IMR-90 (cell line): ENCODE measurements at regions not wholly inside any gene's neighbourhood (a gene's known extent, or its start where the extent isn't known, plus 50 kb on each side); places are given as distances from the start of the nearest gene placed in this dataset.
A peak's percentile ranks its signal among the peaks of the same experiment; 100 is the strongest.

ENCODE experiments used
- ATAC-seq: fragments of 200-7000 bp; cut with Tn5 transposase; 2 replicates; pipeline ENCODE4 v1.9.1; 2020; ENCODE audit warnings: low read depth, mild to moderate bottlenecking, moderate library complexity
- BruUV-seq: library from RNA; stranded (reverse); fragments of 400-500 nt; replicated peaks from 2 replicates; lab custom pipeline; 2021; lab: Mats Ljungman, UMichigan
- CTCF ChIA-PET: fragments of 300-600 bp; formaldehyde crosslinking; extraction: SDS; loops from one replicate; lab custom pipeline; 2021; ENCODE audit warnings: antibody characterized with exemption; lab: Yijun Ruan, JAX
- POLR2A ChIA-PET: fragments of 300-600 bp; sonication (Branson Sonifier 250); formaldehyde crosslinking; loops from one replicate; lab custom pipeline; 2022; ENCODE audit warnings: antibody characterized with exemption; ENCODE audit not compliant: unreplicated experiment; lab: Charles Lee
- DNase-seq: peaks from one replicate; pipeline ENCODE4 v3.0.0; 2013
- H2AFZ ChIP-seq: replicated peaks from 2 replicates; pipeline ENCODE3; 2013; ENCODE audit warnings: low read length, mild to moderate bottlenecking; ENCODE audit not compliant: poor library complexity
- H2AK5ac ChIP-seq: 2 replicates; pipeline ENCODE4 v1.6.1; 2013; ENCODE audit warnings: low read depth, low read length, inconsistent platforms
- H2AK9ac ChIP-seq: replicated peaks from 2 replicates; pipeline ENCODE3; 2013; ENCODE audit warnings: mild to moderate bottlenecking, low read depth, low read length, moderate library complexity; ENCODE audit not compliant: poor library complexity
- H2BK120ac ChIP-seq: 2 replicates; pipeline ENCODE4 v1.6.1; 2013; ENCODE audit warnings: low read depth, low read length, inconsistent platforms
- H2BK15ac ChIP-seq: 3 replicates; pipeline ENCODE4 v1.6.1; 2013; ENCODE audit warnings: low read depth, low read length, inconsistent platforms
- H2BK20ac ChIP-seq: 2 replicates; pipeline ENCODE4 v1.6.1; 2013; ENCODE audit warnings: low read depth, mild to moderate bottlenecking, inconsistent platforms, low read length, moderate library complexity
- H2BK5ac ChIP-seq: 2 replicates; pipeline ENCODE4 v1.6.1; 2013; ENCODE audit warnings: mild to moderate bottlenecking, low read depth, low read length, inconsistent platforms; ENCODE audit not compliant: poor library complexity, severe bottlenecking
- H3K14ac ChIP-seq: replicated peaks from 2 replicates; pipeline ENCODE4 v1.6.1; 2013; ENCODE audit warnings: low read depth, low read length, inconsistent platforms
- H3K18ac ChIP-seq: 2 replicates; pipeline ENCODE4 v1.6.1; 2013; ENCODE audit warnings: low read depth, low read length, control low read depth
- H3K23ac ChIP-seq: 2 replicates; pipeline ENCODE4 v1.6.1; 2013; ENCODE audit warnings: low read depth, low read length, inconsistent platforms
- H3K27ac ChIP-seq: 2 replicates; pipeline ENCODE4 v1.5.1; 2013; ENCODE audit warnings: mild to moderate bottlenecking, control low read depth, low read length; ENCODE audit not compliant: insufficient read depth
- H3K27me3 ChIP-seq: 2 replicates; pipeline ENCODE4 v1.6.1; 2013; ENCODE audit warnings: low read length; ENCODE audit not compliant: control insufficient read depth, insufficient read depth
- H3K36me3 ChIP-seq: 2 replicates; pipeline ENCODE4 v1.6.1; 2013; ENCODE audit warnings: low read length, mixed read lengths; ENCODE audit not compliant: control insufficient read depth, insufficient read depth
- H3K4ac ChIP-seq: 2 replicates; pipeline ENCODE4 v1.6.1; 2013; ENCODE audit warnings: low read depth, low read length, inconsistent platforms
- H3K4me1 ChIP-seq: 2 replicates; pipeline ENCODE4 v1.6.1; 2013; ENCODE audit warnings: low read length, mixed read lengths; ENCODE audit not compliant: control insufficient read depth, insufficient read depth
- H3K4me2 ChIP-seq: 2 replicates; pipeline ENCODE4 v1.6.1; 2013; ENCODE audit warnings: low read depth, mild to moderate bottlenecking, control low read depth, low read length, moderate library complexity
- H3K4me3 ChIP-seq: 2 replicates; pipeline ENCODE4 v1.5.1; 2013; ENCODE audit warnings: low read depth, mild to moderate bottlenecking, control low read depth, low read length, moderate library complexity; ENCODE audit not compliant: insufficient read depth
- H3K56ac ChIP-seq: 2 replicates; pipeline ENCODE4 v1.6.1; 2013; ENCODE audit warnings: low read length, inconsistent platforms; ENCODE audit not compliant: insufficient read depth; ENCODE audit errors: extremely low read depth
- H3K79me1 ChIP-seq, 2 experiments: 2 replicates each; pipeline ENCODE4 v1.6.1; 2013; ENCODE audit warnings: low read length in 2 of 2, inconsistent platforms in 1 of 2, low read depth in 1 of 2
- H3K9ac ChIP-seq: 2 replicates; pipeline ENCODE4 v1.6.1; 2013; ENCODE audit warnings: low read depth, low read length, control low read depth
- H3K9me1 ChIP-seq: 2 replicates; pipeline ENCODE4 v1.6.1; 2013; ENCODE audit warnings: low read length, inconsistent platforms; ENCODE audit not compliant: insufficient read depth
- H3K9me3 ChIP-seq: 2 replicates; pipeline ENCODE4 v1.6.1; 2013; ENCODE audit warnings: low read length; ENCODE audit not compliant: control insufficient read depth, insufficient read depth
- H4K20me1 ChIP-seq: 2 replicates; pipeline ENCODE4 v1.6.1; 2013; ENCODE audit warnings: low read length, inconsistent platforms; ENCODE audit not compliant: insufficient read depth
- H4K5ac ChIP-seq: 2 replicates; pipeline ENCODE4 v1.6.1; 2013; ENCODE audit warnings: mild to moderate bottlenecking, low read depth, low read length, control low read depth
- H4K8ac ChIP-seq, 2 experiments: 2 replicates each; pipeline ENCODE4 v1.6.1; 2013; ENCODE audit warnings: low read depth in 2 of 2, low read length in 2 of 2, control low read depth in 1 of 2, inconsistent platforms in 1 of 2
- H4K91ac ChIP-seq: 2 replicates; pipeline ENCODE4 v1.6.1; 2013; ENCODE audit warnings: low read depth, low read length, inconsistent platforms; ENCODE audit not compliant: insufficient read depth
- BHLHE40 ChIP-seq: fragments of 150-350 bp; IDR thresholded peaks from 2 replicates; pipeline ENCODE4 v1.6.1; 2016; ENCODE audit warnings: mild to moderate bottlenecking, low read depth, low read length
- CEBPB ChIP-seq: IDR thresholded peaks from 2 replicates; pipeline ENCODE4 v1.6.1; 2012; ENCODE audit warnings: low read depth, low read length, improper control_type of control experiment
- CHD1 ChIP-seq: IDR thresholded peaks from 2 replicates; pipeline ENCODE4 v1.6.1; 2012; ENCODE audit warnings: low read depth, low read length, improper control_type of control experiment
- MAZ ChIP-seq: IDR thresholded peaks from 2 replicates; pipeline ENCODE4 v1.6.1; 2012; ENCODE audit warnings: low read depth, mild to moderate bottlenecking, low read length, improper control_type of control experiment, moderate library complexity, borderline replicate concordance
- MXI1 ChIP-seq: IDR thresholded peaks from 2 replicates; pipeline ENCODE4 v1.6.1; 2012; ENCODE audit warnings: low read depth, mild to moderate bottlenecking, low read length, moderate library complexity, borderline replicate concordance
- NFE2L2 ChIP-seq: fragments of 150-350 bp; IDR thresholded peaks from 2 replicates; pipeline ENCODE4 v1.6.1; 2016; ENCODE audit warnings: low read depth, mild to moderate bottlenecking, low read length
- RAD21 ChIP-seq: IDR thresholded peaks from 2 replicates; pipeline ENCODE4 v1.6.1; 2012; ENCODE audit warnings: low read length, improper control_type of control experiment
- RFX5 ChIP-seq: IDR thresholded peaks from 2 replicates; pipeline ENCODE4 v1.8.0; 2012; ENCODE audit warnings: low read depth, mild to moderate bottlenecking, low read length, moderate library complexity
- WGBS, 2 experiments: methylation state at CpG; one replicate each; pipeline versions ENCODE4 v1.1.5 to v1.1.7; 2013; ENCODE audit warnings: missing lambda C conversion rate in 2 of 2; ENCODE audit not compliant: insufficient read length in 1 of 2; ENCODE audit errors: extremely low coverage in 2 of 2; 5-methylcytosine and 5-hydroxymethylcytosine counted together
- dilution Hi-C: fragments of 300-500 bp; cut with HindIII; formaldehyde crosslinking; loops from one replicate; pipeline ENCODE4 v1.14.3; 2018; ENCODE audit warnings: low sequenced_read_pairs; ENCODE audit not compliant: unreplicated experiment
- in situ Hi-C: fragments of 300-500 bp; cut with MboI; formaldehyde crosslinking; loops from 3 replicates; pipeline ENCODE4 v1.14.3; 2019; ENCODE audit warnings: low sequenced_read_pairs, inconsistent platforms, mixed read lengths
- intact Hi-C: fragments of 100-400 bp; cut with micrococcal nuclease; formaldehyde crosslinking; loops from 2 replicates; pipeline ENCODE4 v1.10.0; 2022
- TF ChIP-seq, protein P1 (sequence below): conservative IDR thresholded peaks from 2 replicates; pipeline ENCODE4 v1.5.1; 2012; ENCODE audit warnings: mild to moderate bottlenecking, low read depth, low read length, improper control_type of control experiment
- TF ChIP-seq, protein P2 (sequence below): fragments of 150-350 bp; IDR thresholded peaks from 2 replicates; pipeline ENCODE4 v1.6.1; 2016; ENCODE audit warnings: low read depth, mild to moderate bottlenecking, low read length, moderate library complexity, borderline replicate concordance
- TF ChIP-seq, protein P3 (sequence below): fragments of 150-350 bp; IDR thresholded peaks from 2 replicates; pipeline ENCODE4 v1.6.1; 2017; ENCODE audit warnings: mild to moderate bottlenecking, antibody characterized with exemption, low read length, low read depth

DNA sequence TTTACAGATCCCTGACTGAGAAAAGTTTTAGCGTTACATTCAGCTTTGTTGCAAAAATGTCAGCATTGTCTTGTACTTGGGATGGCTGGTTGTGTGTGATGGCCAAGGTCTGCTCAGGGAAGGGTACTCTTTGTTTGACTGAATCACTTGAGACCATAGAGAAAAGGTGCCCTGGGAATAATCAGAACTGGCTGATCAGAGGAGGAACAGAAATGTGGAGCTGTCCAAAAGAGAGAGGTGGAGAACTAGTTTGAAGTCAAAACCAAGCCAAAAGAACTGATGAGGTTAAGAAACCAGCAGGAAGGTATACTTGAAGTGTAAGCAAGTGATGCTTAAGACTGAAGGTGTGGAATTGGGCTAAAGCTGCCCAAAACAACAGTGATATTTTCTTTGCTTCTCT lies 107.6 kb upstream of the LYPLAL1 start:
- Histone ChIP-seq H3K9ac (no peak overlapping the region), H4K8ac (peak overlapping the region in 1 of 2 experiments; percentile 44; a peak in 2 of 4 replicates)
- POLR2A ChIA-PET: no interaction called here

More for the DNA sequence above, 107.6 kb upstream of the LYPLAL1 start:
- Histone ChIP-seq H3K27me3 (no peaks in the 10 kb centered on the region), H2AK9ac (no peak overlapping the region), H3K23ac (no peak overlapping the region), H2BK120ac (peak overlapping the region; percentile 33), H2AFZ (no peak overlapping the region), H4K5ac (peak overlapping the region; percentile 52; the same call in 1 of the 2 replicates), H3K9me3 (no peaks in the 10 kb centered on the region; the same call in 1 of the 2 replicates), H2BK20ac (peak overlapping the region; percentile 81), H4K91ac (peak overlapping the region; percentile 26; the same call in 1 of the 2 replicates), H3K4me2 (no peak overlapping the region), H3K9me1 (peaks cover 3% of the 10 kb centered on the region; the same call in 1 of the 2 replicates), H2BK15ac (peak overlapping the region; percentile 80; the same call in 2 of the 3 replicates), H4K20me1 (no peaks in the 10 kb centered on the region), H3K56ac (no peak overlapping the region), H3K27ac (no peak overlapping the region), H3K4ac (peak overlapping the region; percentile 63), H3K79me1 (no peaks in the 10 kb centered on the region), H3K14ac (no peak overlapping the region), H3K18ac (peak overlapping the region; percentile 72; the same call in 1 of the 2 replicates), H2AK5ac (peak overlapping the region; percentile 71), H2BK5ac (no peak overlapping the region), H3K36me3 (no peaks in the 10 kb centered on the region), H3K4me3 (no peak overlapping the region), H3K4me1 (peaks cover 2% of the 10 kb centered on the region)
- dilution Hi-C loops: no loop called here
- in situ Hi-C loops: loop anchor here (5.0 to 10.0 kb wide), 2 partner anchors 581 to 719 kb away; partner anchors contain the start of gene TGFB2
- TF ChIP-seq CHD1 (no peak), CEBPB (no peak), NFE2L2 (no peak), RFX5 (no peak), MXI1 (no peak), RAD21 (no peak), BHLHE40 (no peak), MAZ (no peak)
- TF ChIP-seq, protein P1, sequence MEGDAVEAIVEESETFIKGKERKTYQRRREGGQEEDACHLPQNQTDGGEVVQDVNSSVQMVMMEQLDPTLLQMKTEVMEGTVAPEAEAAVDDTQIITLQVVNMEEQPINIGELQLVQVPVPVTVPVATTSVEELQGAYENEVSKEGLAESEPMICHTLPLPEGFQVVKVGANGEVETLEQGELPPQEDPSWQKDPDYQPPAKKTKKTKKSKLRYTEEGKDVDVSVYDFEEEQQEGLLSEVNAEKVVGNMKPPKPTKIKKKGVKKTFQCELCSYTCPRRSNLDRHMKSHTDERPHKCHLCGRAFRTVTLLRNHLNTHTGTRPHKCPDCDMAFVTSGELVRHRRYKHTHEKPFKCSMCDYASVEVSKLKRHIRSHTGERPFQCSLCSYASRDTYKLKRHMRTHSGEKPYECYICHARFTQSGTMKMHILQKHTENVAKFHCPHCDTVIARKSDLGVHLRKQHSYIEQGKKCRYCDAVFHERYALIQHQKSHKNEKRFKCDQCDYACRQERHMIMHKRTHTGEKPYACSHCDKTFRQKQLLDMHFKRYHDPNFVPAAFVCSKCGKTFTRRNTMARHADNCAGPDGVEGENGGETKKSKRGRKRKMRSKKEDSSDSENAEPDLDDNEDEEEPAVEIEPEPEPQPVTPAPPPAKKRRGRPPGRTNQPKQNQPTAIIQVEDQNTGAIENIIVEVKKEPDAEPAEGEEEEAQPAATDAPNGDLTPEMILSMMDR: no peak
- TF ChIP-seq, protein P2, sequence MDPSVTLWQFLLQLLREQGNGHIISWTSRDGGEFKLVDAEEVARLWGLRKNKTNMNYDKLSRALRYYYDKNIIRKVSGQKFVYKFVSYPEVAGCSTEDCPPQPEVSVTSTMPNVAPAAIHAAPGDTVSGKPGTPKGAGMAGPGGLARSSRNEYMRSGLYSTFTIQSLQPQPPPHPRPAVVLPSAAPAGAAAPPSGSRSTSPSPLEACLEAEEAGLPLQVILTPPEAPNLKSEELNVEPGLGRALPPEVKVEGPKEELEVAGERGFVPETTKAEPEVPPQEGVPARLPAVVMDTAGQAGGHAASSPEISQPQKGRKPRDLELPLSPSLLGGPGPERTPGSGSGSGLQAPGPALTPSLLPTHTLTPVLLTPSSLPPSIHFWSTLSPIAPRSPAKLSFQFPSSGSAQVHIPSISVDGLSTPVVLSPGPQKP: no peak
- TF ChIP-seq, protein P3, sequence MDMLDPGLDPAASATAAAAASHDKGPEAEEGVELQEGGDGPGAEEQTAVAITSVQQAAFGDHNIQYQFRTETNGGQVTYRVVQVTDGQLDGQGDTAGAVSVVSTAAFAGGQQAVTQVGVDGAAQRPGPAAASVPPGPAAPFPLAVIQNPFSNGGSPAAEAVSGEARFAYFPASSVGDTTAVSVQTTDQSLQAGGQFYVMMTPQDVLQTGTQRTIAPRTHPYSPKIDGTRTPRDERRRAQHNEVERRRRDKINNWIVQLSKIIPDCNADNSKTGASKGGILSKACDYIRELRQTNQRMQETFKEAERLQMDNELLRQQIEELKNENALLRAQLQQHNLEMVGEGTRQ: no peak
- BruUV-seq: no TSS peak
- WGBS, 2 experiments: no CpG with 5 or more reads among the region's 1 CpG
- DNase-seq (no peak), ATAC-seq (no peak)
- intact Hi-C loops: loop anchor here (2.0 to 5.0 kb wide), 10 partner anchors 106 to 727 kb away; partner anchors contain the start of gene LYPLAL1
- CTCF ChIA-PET: interaction anchor here (0.6 to 1.2 kb wide), 9 partner anchors 47 to 727 kb away, joined by 3 to 6 read pairs (median 3); no protein-coding TSS in a partner anchor
